H1 (cell line): ENCODE measurements at regions not wholly inside any gene's neighbourhood (a gene's known extent, or its start where the extent isn't known, plus 50 kb on each side); places are given as distances from the start of the nearest gene placed in this dataset.

Source experiments
- EZH2 ChIP-seq: fragments of 200-600 bp; sonication (generic); IDR thresholded peaks from 2 replicates; pipeline ENCODE4 v1.7.1; 2012; ENCODE audit warnings: low read depth, mild to moderate bottlenecking, moderate library complexity, low read length, inconsistent platforms; ENCODE audit not compliant: severe bottlenecking
- HDAC2 ChIP-seq, 2 experiments: fragments of 300-600 bp in 1 of 2; sonication (generic) in 1 of 2; IDR thresholded peaks; 2 replicates each; pipeline ENCODE4 v1.6.1; 2011 to 2012; ENCODE audit warnings: low read depth in 2 of 2, low read length in 2 of 2, mild to moderate bottlenecking in 2 of 2, moderate library complexity in 2 of 2, borderline replicate concordance in 1 of 2, inconsistent platforms in 1 of 2
- JUN ChIP-seq: IDR thresholded peaks from 2 replicates; pipeline ENCODE4 v1.6.1; 2011; ENCODE audit warnings: low read depth, mild to moderate bottlenecking, improper control_type of control experiment, low read length
- NRF1 ChIP-seq: IDR thresholded peaks from 2 replicates; pipeline ENCODE4 v1.6.1; 2011; ENCODE audit warnings: mild to moderate bottlenecking, low read depth, low read length, improper control_type of control experiment

GRCh38 chr10:60485025-60485424 is 95.3 kb upstream of the ANK3 start (continued):
- TF ChIP-seq JUN (no peak), NRF1 (no peak), HDAC2 (IDR thresholded peaks at IDR 0.05; ENCODE audit: borderline replicate concordance in 1 of 2, low read depth in 2 of 2, low read length in 2 of 2) (no peak), EZH2 (no peak)
